A549 (cell line): ENCODE measurements at regions not wholly inside any gene's neighbourhood (a gene's known extent, or its start where the extent isn't known, plus 50 kb on each side); places are given as distances from the start of the nearest gene placed in this dataset.
"Not testable (repeated sequence)": the region's sequence is repeated elsewhere in the genome, so short reads cannot be mapped to it uniquely, and the experiment has no call there.

Source experiments
- ATAC-seq, 2 experiments: fragments of 200-7000 bp in 1 of 2; fragments of >200 bp in 1 of 2; cut with Nextera tagmentation in 1 of 2; cut with Tn5 transposase in 1 of 2; 3 replicates each; pipeline versions ENCODE4 v1.8.0 to v1.9.1; 2018 to 2020; ENCODE audit warnings: mild to moderate bottlenecking in 1 of 2, moderate library complexity in 1 of 2
- CTCF ChIA-PET: fragments of 300-600 bp; sonication (Branson Sonifier 250); formaldehyde crosslinking; extraction: SDS; loops from one replicate; lab custom pipeline; 2021; ENCODE audit warnings: antibody characterized with exemption, inconsistent platforms; lab: Yijun Ruan, JAX
- POLR2A ChIA-PET: fragments of 350-600 bp; formaldehyde crosslinking; extraction: SDS; loops from one replicate; lab custom pipeline; 2021; ENCODE audit warnings: antibody characterized with exemption, inconsistent platforms; lab: Yijun Ruan, JAX
- DNase-seq, 2 experiments: peaks; one replicate each; pipeline versions ENCODE4 v3.0.0 to v3.0.0-alpha.2; 2011 to 2016; ENCODE audit warnings: low read depth in 1 of 2, low spot score in 1 of 2
- FAIRE-seq: peaks from 2 replicates; lab custom pipeline; 2011; peaks lifted over from hg19 to GRCh38; lab: Jason Lieb, UNC
- H3K27ac ChIP-seq, 2 experiments: fragments of >200 bp; sonication (Bioruptor Twin); formaldehyde crosslinking; 3 replicates each; pipeline ENCODE4 v1.5.1; 2016 to 2017
- H3K4me1 ChIP-seq: fragments of >200 bp; sonication (Bioruptor Twin); formaldehyde crosslinking; 3 replicates; pipeline ENCODE4 v1.6.1; 2016
- H3K4me2 ChIP-seq: fragments of >200 bp; sonication (Bioruptor Twin); formaldehyde crosslinking; 3 replicates; pipeline ENCODE4 v1.6.1; 2016
- H3K4me3 ChIP-seq: fragments of >200 bp; sonication (Bioruptor Twin); formaldehyde crosslinking; 3 replicates; pipeline ENCODE4 v1.5.1; 2016
- H3K9me3 ChIP-seq: fragments of >200 bp; sonication (Bioruptor Twin); formaldehyde crosslinking; 3 replicates; pipeline ENCODE4 v1.6.1; 2016
- WGBS: methylation state at CpG from one replicate; pipeline ENCODE4 v1.1.6; 2017; ENCODE audit errors: missing lambda C conversion rate; 5-methylcytosine and 5-hydroxymethylcytosine counted together

DNA sequence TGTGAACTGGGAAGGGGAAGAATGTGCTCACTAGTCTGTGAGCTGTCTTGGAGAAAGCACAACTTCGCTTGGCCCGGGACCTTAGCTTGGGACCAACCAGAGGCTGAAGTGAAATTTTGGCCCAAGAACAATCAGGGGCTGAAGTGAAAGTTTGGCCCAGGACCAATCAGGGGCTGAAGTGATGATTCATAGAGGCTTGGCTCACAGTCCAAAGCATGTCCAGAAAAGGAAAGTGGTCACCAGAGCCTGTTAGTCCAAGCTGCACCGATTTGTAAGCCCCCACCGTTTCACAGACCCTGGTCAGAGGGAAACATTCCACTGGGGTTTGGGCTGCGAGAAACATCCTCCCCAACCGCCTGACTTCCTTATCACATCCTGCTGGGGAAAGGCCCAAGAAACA, 763.3 kb downstream of the SPATA31A7 start:
- H3K27ac ChIP-seq, POLR2A ChIA-PET, FAIRE-seq, CTCF ChIA-PET, H3K4me3 ChIP-seq, H3K4me2 ChIP-seq, ATAC-seq, H3K4me1 ChIP-seq, H3K9me3 ChIP-seq, DNase-seq: not testable (repeated sequence)
- 74% methylated on average over 5 of the region's 6 CpGs for WGBS

GRCh38 chr9:61971635-61972034, 781.8 kb downstream of the SPATA31A7 start:
- H3K4me2 ChIP-seq, CTCF ChIA-PET, DNase-seq, H3K27ac ChIP-seq, H3K4me3 ChIP-seq, H3K4me1 ChIP-seq, H3K9me3 ChIP-seq, FAIRE-seq, POLR2A ChIA-PET, ATAC-seq: not testable (repeated sequence)
- WGBS: 68% methylated on average over 3 of the region's 9 CpGs

- ATAC-seq, H3K4me3 ChIP-seq, CTCF ChIA-PET, FAIRE-seq, DNase-seq, H3K4me2 ChIP-seq, POLR2A ChIA-PET, H3K4me1 ChIP-seq, H3K27ac ChIP-seq, H3K9me3 ChIP-seq: not testable (repeated sequence)
- 82% methylated on average over 3 of the region's 9 CpGs for WGBS
These were observed 784.7 kb downstream of the SPATA31A7 start for GRCh38 chr9:61974501-61974900.

- no CpG with 5 or more reads among the region's 15 CpGs for WGBS
- H3K4me3 ChIP-seq, CTCF ChIA-PET, H3K4me1 ChIP-seq, DNase-seq, H3K27ac ChIP-seq, ATAC-seq, FAIRE-seq, H3K9me3 ChIP-seq, H3K4me2 ChIP-seq, POLR2A ChIA-PET: not testable (repeated sequence)
These were observed 786.5 kb downstream of the SPATA31A7 start for GRCh38 chr9:61976318-61976717.

- CTCF ChIA-PET, H3K4me1 ChIP-seq, H3K4me3 ChIP-seq, DNase-seq, ATAC-seq, H3K4me2 ChIP-seq, H3K9me3 ChIP-seq, FAIRE-seq, H3K27ac ChIP-seq, POLR2A ChIA-PET: not testable (repeated sequence)
- WGBS: no CpG with 5 or more reads among the region's 16 CpGs
These were observed 792.9 kb downstream of the SPATA31A7 start for GRCh38 chr9:61982727-61983126.

DNA sequence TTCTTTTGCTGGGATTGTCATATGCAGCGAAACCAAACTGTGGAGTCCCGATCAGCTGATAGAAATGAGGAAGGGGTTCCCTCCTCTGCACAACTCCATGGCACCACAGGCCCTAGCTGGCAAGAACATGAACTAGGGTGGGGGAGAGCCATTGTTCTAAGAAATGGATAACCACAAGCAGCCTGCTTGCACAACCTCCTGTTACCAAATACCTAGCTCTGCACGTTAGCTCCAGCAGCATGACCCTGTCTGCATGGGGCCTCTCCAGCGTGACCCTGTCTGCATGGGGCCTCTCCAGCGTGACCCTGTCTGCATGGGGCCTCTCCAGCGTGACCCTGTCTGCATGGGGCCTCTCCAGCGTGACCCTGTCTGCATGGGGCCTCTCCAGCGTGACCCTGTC, 793.6 kb downstream of the SPATA31A7 start:
- FAIRE-seq, CTCF ChIA-PET: not testable (repeated sequence)
- WGBS: no CpG with 5 or more reads among the region's 8 CpGs

GRCh38 chr9:61983954-61984353, 794.1 kb downstream of the SPATA31A7 start:
- ATAC-seq, POLR2A ChIA-PET, CTCF ChIA-PET: not testable (repeated sequence)

More for the DNA sequence above, 793.6 kb downstream of the SPATA31A7 start:
- ATAC-seq, H3K9me3 ChIP-seq, DNase-seq, H3K4me1 ChIP-seq, H3K27ac ChIP-seq, H3K4me2 ChIP-seq, H3K4me3 ChIP-seq, POLR2A ChIA-PET: not testable (repeated sequence)

DNA sequence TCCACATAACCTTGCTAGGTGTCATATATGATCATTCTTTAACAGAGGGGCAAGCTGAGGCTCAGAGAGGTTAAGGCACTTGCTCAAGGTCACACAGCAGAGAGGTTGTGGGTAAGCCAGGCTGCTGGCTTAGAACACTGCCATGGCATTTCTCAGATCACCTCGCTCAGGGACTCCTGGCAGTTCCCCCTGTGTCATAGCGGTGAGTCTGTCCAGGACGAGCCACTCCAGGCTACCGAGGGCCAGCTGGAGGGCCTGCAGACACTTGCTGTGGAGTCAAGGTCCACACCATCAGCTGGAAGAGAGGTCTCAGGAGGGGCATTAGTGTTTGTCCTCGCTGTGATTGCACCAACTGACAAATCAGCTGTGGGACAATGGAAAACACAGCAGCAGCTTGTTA, 794.7 kb downstream of the SPATA31A7 start:
- ATAC-seq, H3K4me1 ChIP-seq, POLR2A ChIA-PET, FAIRE-seq, H3K4me2 ChIP-seq, H3K9me3 ChIP-seq, H3K4me3 ChIP-seq, H3K27ac ChIP-seq, CTCF ChIA-PET, DNase-seq: not testable (repeated sequence)
- WGBS: no CpG with 5 or more reads among the region's 5 CpGs

More at GRCh38 chr9:61983954-61984353, 794.1 kb downstream of the SPATA31A7 start:
- FAIRE-seq, H3K9me3 ChIP-seq, H3K27ac ChIP-seq, H3K4me2 ChIP-seq, H3K4me1 ChIP-seq, DNase-seq, H3K4me3 ChIP-seq: not testable (repeated sequence)
- no CpG with 5 or more reads among the region's 9 CpGs for WGBS

- DNase-seq, ATAC-seq, H3K4me1 ChIP-seq, FAIRE-seq, H3K4me2 ChIP-seq, H3K9me3 ChIP-seq, POLR2A ChIA-PET, CTCF ChIA-PET, H3K4me3 ChIP-seq, H3K27ac ChIP-seq: not testable (repeated sequence)
- WGBS: 93% methylated on average over 4 of the region's 6 CpGs
These were observed 802.3 kb downstream of the SPATA31A7 start for GRCh38 chr9:61992110-61992509.

DNA sequence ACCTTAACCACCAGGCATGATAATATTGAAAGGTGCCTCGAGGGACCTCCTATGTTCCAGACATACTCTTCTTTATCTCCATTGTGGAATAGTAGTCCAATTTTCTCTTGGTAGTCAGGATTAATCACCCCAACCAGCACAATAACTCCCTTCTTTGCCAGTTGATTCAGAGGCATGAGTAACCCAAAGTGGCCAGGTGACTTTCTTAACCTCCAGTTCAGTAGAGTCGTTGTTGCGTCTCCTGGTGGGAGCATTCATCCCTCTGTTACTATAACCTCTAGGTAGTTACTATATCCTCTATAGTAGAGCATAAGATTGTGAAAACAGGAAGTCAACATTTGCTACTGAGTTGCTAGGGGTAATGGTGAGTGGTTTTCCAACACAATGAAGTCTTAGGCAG, 842.6 kb downstream of the SPATA31A7 start:
- POLR2A ChIA-PET, H3K4me2 ChIP-seq, FAIRE-seq, H3K4me1 ChIP-seq, H3K4me3 ChIP-seq, CTCF ChIA-PET, H3K9me3 ChIP-seq, ATAC-seq, DNase-seq, H3K27ac ChIP-seq: not testable (repeated sequence)
- WGBS: no CpG with 5 or more reads among the region's 3 CpGs

DNA sequence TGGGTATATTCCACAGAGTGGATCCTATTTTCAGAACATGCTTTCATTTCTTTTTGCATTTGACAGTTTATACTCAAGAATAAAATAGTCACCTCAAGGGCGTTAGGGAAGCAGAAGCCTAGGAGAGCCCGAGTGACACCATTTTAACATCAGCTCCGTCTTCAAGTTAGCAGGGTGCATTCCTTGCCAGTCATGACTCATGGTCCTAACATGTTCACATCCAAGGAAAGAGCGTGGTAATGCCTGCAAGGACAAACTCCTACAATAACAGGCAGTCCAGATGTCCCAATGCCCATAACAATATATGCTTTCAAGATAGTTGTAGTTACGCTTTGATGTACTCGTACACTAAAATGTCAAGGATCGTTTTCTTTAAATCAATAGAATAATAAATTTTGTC, 848.4 kb downstream of the SPATA31A7 start:
- WGBS: no CpG with 5 or more reads among the region's 7 CpGs
- ATAC-seq, H3K27ac ChIP-seq, H3K4me2 ChIP-seq, CTCF ChIA-PET, DNase-seq, POLR2A ChIA-PET, H3K4me3 ChIP-seq, FAIRE-seq, H3K9me3 ChIP-seq, H3K4me1 ChIP-seq: not testable (repeated sequence)

GRCh38 chr9:62058155-62058554, 868.3 kb downstream of the SPATA31A7 start:
- POLR2A ChIA-PET, H3K9me3 ChIP-seq, H3K4me2 ChIP-seq, CTCF ChIA-PET, DNase-seq, H3K27ac ChIP-seq, ATAC-seq, FAIRE-seq, H3K4me1 ChIP-seq, H3K4me3 ChIP-seq: not testable (repeated sequence)
- WGBS: no CpG with 5 or more reads among the region's 3 CpGs
